ENCODE measurements at regions not wholly inside any gene's neighbourhood (a gene's known extent, or its start where the extent isn't known, plus 50 kb on each side); places are given as distances from the start of the nearest gene placed in this dataset.
"Not testable (repeated sequence)": the region's sequence is repeated elsewhere in the genome, so short reads cannot be mapped to it uniquely, and the experiment has no call there.

- no peaks in the 10 kb centered on the region for H3K4me1 ChIP-seq (ENCODE audit: control insufficient read depth, insufficient read depth, low read length)
- no peak overlapping the region for H3K27ac ChIP-seq (ENCODE audit: low read depth, low read length)
- WGBS (ENCODE audit: insufficient coverage) = 83% methylated on average over 1 of the region's 2 CpGs
- no peaks in the 10 kb centered on the region for H3K27me3 ChIP-seq (ENCODE audit: control insufficient read depth, insufficient read depth, low read length)
- no peak overlapping the region for H3K4me3 ChIP-seq (ENCODE audit: low read depth, low read length)
- no peaks in the 10 kb centered on the region for H3K36me3 ChIP-seq (ENCODE audit: control insufficient read depth, insufficient read depth, low read length)
- DNase-seq (ENCODE audit: low read depth in 4 of 6, low spot score in 6 of 6) = no peak
- no peaks in the 10 kb centered on the region for H3K9me3 ChIP-seq (ENCODE audit: control insufficient read depth, insufficient read depth, low read length)
These were observed 297.2 kb upstream of the AADAT start for GRCh38 chr4:170386971-170387370.

DNA sequence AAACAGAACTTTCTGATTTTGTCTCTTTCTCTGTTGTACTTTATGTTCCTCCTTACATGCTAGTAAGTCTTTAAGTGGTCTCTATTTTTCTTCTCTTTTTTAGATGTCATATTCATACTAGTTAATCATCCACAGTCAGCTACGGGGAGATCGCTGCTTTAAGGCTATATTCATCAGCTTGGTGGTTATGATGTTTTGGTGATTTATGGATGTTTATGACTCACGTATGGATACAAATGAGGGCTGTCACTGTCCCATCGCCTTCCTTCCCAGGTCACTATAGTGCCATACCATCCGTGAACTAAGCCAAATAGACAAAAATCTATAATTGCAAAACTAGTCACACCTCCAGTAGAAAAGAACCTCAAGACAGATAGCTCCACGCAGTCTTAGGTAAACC lies 296.8 kb upstream of the AADAT start:
- no peak for DNase-seq (ENCODE audit: low read depth in 4 of 6, low spot score in 6 of 6)
- no peaks in the 10 kb centered on the region for H3K27me3 ChIP-seq (ENCODE audit: control insufficient read depth, insufficient read depth, low read length)
- H3K36me3 ChIP-seq (ENCODE audit: control insufficient read depth, insufficient read depth, low read length) = no peaks in the 10 kb centered on the region
- no peak overlapping the region for H3K4me3 ChIP-seq (ENCODE audit: low read depth, low read length)
- no peak overlapping the region for H3K27ac ChIP-seq (ENCODE audit: low read depth, low read length)
- H3K9me3 ChIP-seq (ENCODE audit: control insufficient read depth, insufficient read depth, low read length) = no peaks in the 10 kb centered on the region
- 50% methylated on average over 2 of the region's 6 CpGs for WGBS (ENCODE audit: insufficient coverage)
- H3K4me1 ChIP-seq (ENCODE audit: control insufficient read depth, insufficient read depth, low read length) = no peaks in the 10 kb centered on the region

DNA sequence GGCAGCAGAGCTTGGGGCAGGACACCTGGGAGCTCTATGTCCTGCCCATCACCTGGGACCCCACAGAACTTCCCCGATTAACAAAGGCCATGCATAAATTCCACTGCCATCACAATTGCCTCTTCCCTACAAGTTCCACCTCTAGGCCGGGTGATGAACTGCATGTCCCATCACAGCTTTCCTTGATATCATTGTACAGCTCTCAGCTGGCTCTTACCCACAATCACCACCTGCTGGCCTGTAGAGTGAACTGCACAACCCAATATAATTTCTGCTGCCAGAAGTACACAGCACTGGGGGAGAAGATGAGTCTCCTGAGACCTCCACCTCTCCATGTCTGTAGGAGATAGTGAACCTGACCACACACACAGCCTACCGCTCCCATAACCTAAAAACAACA lies 285.0 kb upstream of the AADAT start:
- no peak overlapping the region for H3K4me3 ChIP-seq (ENCODE audit: low read depth, low read length)
- peaks cover 3% of the 10 kb centered on the region for H3K9me3 ChIP-seq (ENCODE audit: control insufficient read depth, insufficient read depth, low read length)
- H3K27ac ChIP-seq (ENCODE audit: low read depth, low read length) = no peak overlapping the region
- WGBS (ENCODE audit: insufficient coverage) = 74% methylated on average over 2 of the region's 3 CpGs
- no peaks in the 10 kb centered on the region for H3K36me3 ChIP-seq (ENCODE audit: control insufficient read depth, insufficient read depth, low read length)
- DNase-seq (ENCODE audit: low read depth in 4 of 6, low spot score in 6 of 6) = no peak
- H3K4me1 ChIP-seq (ENCODE audit: control insufficient read depth, insufficient read depth, low read length) = no peaks in the 10 kb centered on the region
- H3K27me3 ChIP-seq (ENCODE audit: control insufficient read depth, insufficient read depth, low read length) = no peaks in the 10 kb centered on the region

DNA sequence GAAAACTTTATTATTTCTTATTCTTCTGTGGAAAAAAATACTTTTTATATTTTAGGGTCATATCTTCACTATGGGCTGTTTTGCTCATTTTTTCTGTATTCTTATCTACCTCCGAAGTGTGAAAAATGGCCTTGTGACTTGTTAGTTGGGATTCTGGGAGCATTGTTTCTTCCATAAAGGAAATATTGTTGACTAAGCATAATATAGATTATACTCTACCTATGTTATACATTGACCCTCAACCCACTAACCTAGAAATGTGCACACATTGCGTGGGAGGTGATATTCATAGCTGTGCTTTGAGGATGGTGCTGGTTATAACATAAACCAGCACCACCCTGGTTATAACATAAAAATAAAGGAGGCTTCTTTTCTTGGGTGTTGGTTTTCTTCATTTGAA lies 259.2 kb upstream of the AADAT start:
- WGBS (ENCODE audit: insufficient coverage) = no CpG with 5 or more reads among the region's 2 CpGs
- no peak for DNase-seq (ENCODE audit: low read depth in 4 of 6, low spot score in 6 of 6)
- no peaks in the 10 kb centered on the region for H3K9me3 ChIP-seq (ENCODE audit: control insufficient read depth, insufficient read depth, low read length)
- H3K4me1 ChIP-seq (ENCODE audit: control insufficient read depth, insufficient read depth, low read length) = no peaks in the 10 kb centered on the region
- no peaks in the 10 kb centered on the region for H3K36me3 ChIP-seq (ENCODE audit: control insufficient read depth, insufficient read depth, low read length)
- no peaks in the 10 kb centered on the region for H3K27me3 ChIP-seq (ENCODE audit: control insufficient read depth, insufficient read depth, low read length)
- no peak overlapping the region for H3K4me3 ChIP-seq (ENCODE audit: low read depth, low read length)
- H3K27ac ChIP-seq (ENCODE audit: low read depth, low read length) = no peak overlapping the region

- H3K4me3 ChIP-seq (ENCODE audit: low read depth, low read length); H3K27ac ChIP-seq (ENCODE audit: low read depth, low read length); H3K36me3 ChIP-seq (ENCODE audit: control insufficient read depth, insufficient read depth, low read length); DNase-seq (ENCODE audit: low read depth in 4 of 6, low spot score in 6 of 6); H3K9me3 ChIP-seq (ENCODE audit: control insufficient read depth, insufficient read depth, low read length); H3K4me1 ChIP-seq (ENCODE audit: control insufficient read depth, insufficient read depth, low read length); H3K27me3 ChIP-seq (ENCODE audit: control insufficient read depth, insufficient read depth, low read length): not testable (repeated sequence)
- 40% methylated on average over 1 of the region's 1 CpG for WGBS (ENCODE audit: insufficient coverage)
These were observed 257.4 kb upstream of the AADAT start for GRCh38 chr4:170347191-170347590.

DNA sequence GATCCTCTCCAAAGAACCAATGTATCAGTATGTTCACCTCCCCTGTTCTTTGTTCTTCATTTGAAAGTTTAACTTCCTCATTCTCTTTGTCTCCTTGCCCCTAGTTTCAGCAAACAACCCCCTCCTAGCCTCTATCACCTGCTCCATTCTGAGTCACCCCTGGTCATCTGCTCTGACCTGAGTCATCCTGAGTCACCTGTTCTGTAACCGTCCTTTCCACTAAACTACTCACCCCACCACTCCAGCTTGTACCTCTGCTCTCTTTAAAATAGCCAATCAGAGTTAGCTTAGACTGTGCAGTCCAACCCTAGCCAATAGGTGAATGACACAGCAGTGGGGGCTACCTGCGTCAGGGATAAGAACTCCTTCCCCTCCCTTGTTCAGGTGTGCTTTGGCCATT lies 249.8 kb upstream of the AADAT start:
- Histone ChIP-seq H3K27me3 (ENCODE audit: control insufficient read depth, insufficient read depth, low read length) (no peaks in the 10 kb centered on the region), H3K27ac (ENCODE audit: low read depth, low read length) (no peak overlapping the region), H3K9me3 (ENCODE audit: control insufficient read depth, insufficient read depth, low read length) (no peaks in the 10 kb centered on the region), H3K4me1 (ENCODE audit: control insufficient read depth, insufficient read depth, low read length) (no peaks in the 10 kb centered on the region), H3K4me3 (ENCODE audit: low read depth, low read length) (no peak overlapping the region), H3K36me3 (ENCODE audit: control insufficient read depth, insufficient read depth, low read length) (no peaks in the 10 kb centered on the region)
- no peak for DNase-seq (ENCODE audit: low read depth in 4 of 6, low spot score in 6 of 6)
- 100% methylated on average over 1 of the region's 2 CpGs for WGBS (ENCODE audit: insufficient coverage)

- H3K9me3 ChIP-seq (ENCODE audit: control insufficient read depth, insufficient read depth, low read length) = no peaks in the 10 kb centered on the region
- no peak overlapping the region for H3K27ac ChIP-seq (ENCODE audit: low read depth, low read length)
- peak in 1 of 6 donors; percentile 70 for DNase-seq (ENCODE audit: low read depth in 4 of 6, low spot score in 6 of 6)
- H3K36me3 ChIP-seq (ENCODE audit: control insufficient read depth, insufficient read depth, low read length) = no peaks in the 10 kb centered on the region
- no CpG with 5 or more reads among the region's 3 CpGs for WGBS (ENCODE audit: insufficient coverage)
- H3K4me3 ChIP-seq (ENCODE audit: low read depth, low read length) = no peak overlapping the region
- no peaks in the 10 kb centered on the region for H3K4me1 ChIP-seq (ENCODE audit: control insufficient read depth, insufficient read depth, low read length)
- H3K27me3 ChIP-seq (ENCODE audit: control insufficient read depth, insufficient read depth, low read length) = no peaks in the 10 kb centered on the region
These were observed 246.6 kb upstream of the AADAT start for GRCh38 chr4:170336238-170336775.

GRCh38 chr4:170325599-170325998 lies 235.8 kb upstream of the AADAT start:
- Histone ChIP-seq H3K4me1 (ENCODE audit: control insufficient read depth, insufficient read depth, low read length) (no peaks in the 10 kb centered on the region), H3K36me3 (ENCODE audit: control insufficient read depth, insufficient read depth, low read length) (no peaks in the 10 kb centered on the region), H3K9me3 (ENCODE audit: control insufficient read depth, insufficient read depth, low read length) (no peaks in the 10 kb centered on the region), H3K27me3 (ENCODE audit: control insufficient read depth, insufficient read depth, low read length) (no peaks in the 10 kb centered on the region), H3K27ac (ENCODE audit: low read depth, low read length) (no peak overlapping the region), H3K4me3 (ENCODE audit: low read depth, low read length) (no peak overlapping the region)
- no CpG with 5 or more reads among the region's 3 CpGs for WGBS (ENCODE audit: insufficient coverage)
- DNase-seq (ENCODE audit: low read depth in 4 of 6, low spot score in 6 of 6) = no peak

DNA sequence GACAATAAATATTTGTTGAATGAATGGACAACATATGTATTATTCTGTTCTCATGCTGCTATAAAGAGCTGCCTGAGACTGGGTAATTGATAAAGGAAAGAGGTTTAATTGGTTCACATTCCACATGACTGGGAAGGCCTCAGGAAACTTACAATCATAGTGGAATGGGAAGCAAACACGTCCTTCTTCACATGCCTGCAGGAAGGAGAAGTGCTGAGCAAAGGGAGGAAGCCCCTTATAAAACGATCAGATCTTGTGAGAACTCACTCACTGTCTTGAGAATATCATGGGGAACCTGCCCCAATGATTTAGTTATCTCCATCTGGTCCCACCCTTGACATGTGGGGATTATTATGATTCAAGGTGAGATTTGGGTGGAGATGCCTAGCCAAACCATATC lies 233.9 kb upstream of the AADAT start:
- Histone ChIP-seq H3K27me3 (ENCODE audit: control insufficient read depth, insufficient read depth, low read length) (no peaks in the 10 kb centered on the region), H3K36me3 (ENCODE audit: control insufficient read depth, insufficient read depth, low read length) (no peaks in the 10 kb centered on the region), H3K9me3 (ENCODE audit: control insufficient read depth, insufficient read depth, low read length) (no peaks in the 10 kb centered on the region), H3K27ac (ENCODE audit: low read depth, low read length) (no peak overlapping the region), H3K4me3 (ENCODE audit: low read depth, low read length) (no peak overlapping the region), H3K4me1 (ENCODE audit: control insufficient read depth, insufficient read depth, low read length) (no peaks in the 10 kb centered on the region)
- no peak for DNase-seq (ENCODE audit: low read depth in 4 of 6, low spot score in 6 of 6)
- WGBS (ENCODE audit: insufficient coverage) = no CpG with 5 or more reads among the region's 2 CpGs

GRCh38 chr4:170307182-170307581 lies 217.4 kb upstream of the AADAT start:
- Histone ChIP-seq H3K4me1 (ENCODE audit: control insufficient read depth, insufficient read depth, low read length) (no peaks in the 10 kb centered on the region), H3K4me3 (ENCODE audit: low read depth, low read length) (no peak overlapping the region), H3K27me3 (ENCODE audit: control insufficient read depth, insufficient read depth, low read length) (no peaks in the 10 kb centered on the region), H3K9me3 (ENCODE audit: control insufficient read depth, insufficient read depth, low read length) (no peaks in the 10 kb centered on the region), H3K36me3 (ENCODE audit: control insufficient read depth, insufficient read depth, low read length) (no peaks in the 10 kb centered on the region), H3K27ac (ENCODE audit: low read depth, low read length) (no peak overlapping the region)
- WGBS (ENCODE audit: insufficient coverage) = no CpG with 5 or more reads among the region's 1 CpG
- DNase-seq (ENCODE audit: low read depth in 4 of 6, low spot score in 6 of 6) = peak in 1 of 6 donors; percentile 75

Measured in spinal cord (tissue), 9 donors.